NCI-H2171 (cell line): ENCODE measurements at regions not wholly inside any gene's neighbourhood (a gene's known extent, or its start where the extent isn't known, plus 50 kb on each side); places are given as distances from the start of the nearest gene placed in this dataset.
"Not testable (repeated sequence)": the region's sequence is repeated elsewhere in the genome, so short reads cannot be mapped to it uniquely, and the experiment has no call there.

Experiments used
- DNase-seq: peaks from one replicate; lab custom pipeline; 2025; lab: John Stamatoyannopoulos, UW

DNA sequence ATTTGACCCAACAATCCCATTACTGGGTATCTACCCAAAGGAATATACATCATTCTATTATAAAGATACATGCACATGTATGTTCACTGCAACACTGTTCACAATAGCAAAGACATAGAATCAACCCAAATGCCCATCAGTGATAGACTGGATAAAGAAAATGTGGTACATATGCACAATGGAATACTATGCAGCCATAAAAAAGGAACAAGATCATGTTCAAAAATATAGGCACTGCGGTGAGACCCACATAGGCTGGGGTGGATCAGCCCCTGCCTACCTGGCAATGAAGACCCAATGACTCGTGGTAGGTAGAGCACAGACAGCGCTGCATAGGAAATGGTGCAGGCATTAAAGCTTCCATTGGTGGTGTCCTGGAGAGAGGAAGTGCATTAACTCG, 88.6 kb upstream of the NFIL3 start:
- DNase-seq: not testable (repeated sequence)

DNA sequence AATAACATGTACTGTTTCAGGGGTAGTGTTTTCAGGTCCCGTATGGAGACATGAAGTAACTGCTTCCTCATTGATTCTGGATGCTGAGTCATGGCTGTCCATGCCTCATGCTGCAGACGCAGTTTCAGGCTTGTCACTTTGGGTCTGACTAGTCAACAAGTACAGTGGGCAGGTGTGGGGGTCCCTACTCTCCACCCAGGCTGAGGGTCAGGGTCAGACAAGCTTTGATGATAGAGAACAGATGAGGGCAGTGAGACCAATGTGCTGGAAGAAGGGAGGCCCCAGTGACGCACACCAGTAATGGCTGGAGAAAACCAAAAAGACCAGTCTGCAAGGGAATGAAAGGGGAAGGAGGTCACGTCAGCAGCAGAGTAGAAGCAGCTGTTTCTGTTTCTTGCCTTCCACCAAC, 80.0 kb upstream of the NFIL3 start:
- DNase-seq: no peak

DNA sequence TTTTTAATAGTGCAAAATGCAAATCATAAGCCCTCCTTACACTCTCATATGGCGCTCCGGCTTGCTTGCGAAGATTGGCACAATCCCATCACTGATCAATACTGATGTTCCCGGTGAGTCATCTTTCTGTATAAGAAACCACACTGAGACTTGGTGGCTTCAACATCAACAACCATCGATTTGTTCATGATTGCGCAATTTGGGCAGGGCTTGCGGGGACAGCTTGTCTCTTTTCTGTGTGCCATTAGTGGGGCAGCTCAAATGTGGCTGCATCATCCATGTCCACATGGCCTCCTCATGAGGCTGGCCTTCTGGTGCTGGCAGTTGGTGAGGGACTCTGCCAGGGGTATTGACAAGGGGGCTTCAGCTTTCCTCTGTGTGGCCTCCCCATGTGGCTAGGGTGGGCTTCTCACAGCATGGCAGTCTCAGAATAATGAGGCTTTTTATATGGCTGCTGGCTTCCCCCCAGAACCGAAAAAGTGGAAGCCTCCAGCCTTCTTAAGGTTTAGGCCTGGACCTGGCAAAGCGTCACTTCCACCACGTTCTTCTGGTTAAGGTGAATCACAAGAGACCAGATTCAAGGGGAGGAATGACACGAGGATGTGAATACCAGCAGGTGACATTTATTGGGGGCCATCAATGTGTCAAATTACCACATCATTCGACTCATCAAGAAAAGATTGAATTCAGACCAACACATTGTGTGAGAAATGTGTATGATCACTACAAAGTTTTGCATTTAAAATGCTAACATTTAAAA, 79.5 kb upstream of the NFIL3 start:
- no peak for DNase-seq

DNA sequence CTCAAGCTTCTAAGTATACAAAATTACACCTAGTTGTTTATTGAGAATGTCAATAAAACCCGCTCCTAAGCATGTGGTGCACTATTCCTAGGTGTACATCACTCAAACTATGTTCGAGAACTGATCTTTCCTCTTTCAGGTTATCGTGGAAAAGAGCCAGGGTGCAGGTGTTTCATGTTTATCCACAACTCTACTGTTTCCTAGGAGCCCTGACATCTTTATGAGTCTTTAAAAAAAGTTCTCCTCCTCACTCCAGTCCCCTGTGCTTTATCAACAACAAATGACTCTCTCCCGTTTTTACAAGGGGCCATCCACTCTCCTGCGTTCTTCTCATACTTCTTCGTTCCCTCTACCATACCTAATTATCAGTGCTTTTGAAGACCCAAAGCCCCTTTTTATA, 78.8 kb upstream of the NFIL3 start:
- DNase-seq: no peak

DNA sequence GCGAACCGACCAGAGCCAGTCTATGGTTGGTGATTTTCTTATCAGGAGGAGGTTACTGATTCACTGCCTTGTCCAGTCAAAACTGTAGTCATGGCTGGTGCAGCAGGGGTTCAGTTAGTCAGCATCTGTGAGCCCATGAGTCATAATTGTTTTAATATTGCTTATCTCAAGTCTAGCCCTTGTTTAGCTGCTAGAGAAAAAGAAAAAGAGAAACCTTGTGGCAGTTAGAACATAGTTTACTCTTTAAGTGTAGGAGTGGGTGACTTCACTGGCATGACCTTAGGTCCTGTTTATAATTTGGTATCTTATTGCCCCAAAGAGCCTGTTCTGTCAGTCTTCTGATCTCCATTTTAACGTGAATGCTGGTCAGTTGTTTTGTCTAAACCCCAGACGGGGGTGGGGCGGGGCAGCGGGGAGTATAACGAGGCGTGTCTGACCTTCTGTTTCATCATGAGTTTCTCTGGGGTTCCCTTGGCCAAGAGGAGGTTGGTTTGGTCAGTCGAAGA, 76.9 kb upstream of the NFIL3 start:
- DNase-seq: no peak

DNA sequence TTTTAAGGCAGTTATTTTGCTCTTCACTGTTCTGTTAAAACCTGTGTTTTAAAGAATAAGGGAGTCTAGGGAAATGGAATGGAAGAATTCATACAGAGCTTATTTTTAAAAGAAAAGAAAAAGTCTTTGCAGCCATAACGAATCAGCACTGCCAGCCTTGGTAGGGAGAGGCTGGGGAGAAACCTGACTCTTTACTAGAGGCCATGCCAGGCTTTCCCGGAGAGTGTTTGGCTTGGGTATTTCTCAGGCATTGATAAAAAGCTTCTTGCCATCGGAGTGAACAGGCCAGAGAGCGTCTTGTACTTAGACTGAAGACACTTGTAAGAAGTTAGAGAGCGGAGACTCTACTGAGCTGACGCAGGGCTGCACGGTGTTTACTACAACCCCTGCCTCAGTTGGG, 72.7 kb upstream of the NFIL3 start:
- no peak for DNase-seq

DNA sequence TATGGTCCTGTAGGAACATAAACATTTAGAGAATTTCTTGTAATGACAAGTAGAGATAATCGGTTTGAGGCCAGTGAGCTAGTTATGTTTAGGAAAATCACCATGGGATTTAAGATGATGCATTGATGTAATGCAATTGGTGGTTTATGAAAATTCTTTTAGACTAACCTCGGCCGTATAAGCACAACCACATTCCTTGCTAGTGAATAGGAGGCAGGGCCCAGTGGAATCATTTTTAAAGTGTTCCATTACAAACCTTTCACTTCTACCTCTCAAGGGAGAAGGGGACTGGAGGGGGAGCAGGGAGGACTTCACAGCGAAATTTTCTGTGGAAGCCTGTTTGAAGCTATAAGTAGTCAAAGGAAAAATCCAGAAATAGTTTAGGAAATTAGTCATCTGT, 71.8 kb upstream of the NFIL3 start:
- no peak for DNase-seq

DNA sequence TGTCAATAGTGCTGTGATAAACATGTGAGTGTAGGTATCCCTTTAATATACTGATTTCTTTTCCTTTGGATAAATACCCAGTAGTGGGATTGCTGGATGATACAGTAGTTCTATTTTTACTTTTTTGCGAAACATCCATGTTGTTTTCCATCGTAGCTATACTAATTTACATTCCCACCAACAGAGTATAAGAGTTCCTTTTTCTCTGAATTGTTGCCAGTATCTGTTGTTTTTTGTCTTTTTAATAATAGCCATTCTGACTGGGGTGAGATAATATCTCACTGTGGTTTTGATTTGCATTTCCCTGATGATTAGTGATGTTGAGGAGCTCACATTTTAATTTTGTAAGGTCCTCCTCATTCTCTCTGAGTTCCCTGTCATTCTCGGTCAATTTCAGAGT, 71.1 kb upstream of the NFIL3 start:
- DNase-seq: no peak

DNA sequence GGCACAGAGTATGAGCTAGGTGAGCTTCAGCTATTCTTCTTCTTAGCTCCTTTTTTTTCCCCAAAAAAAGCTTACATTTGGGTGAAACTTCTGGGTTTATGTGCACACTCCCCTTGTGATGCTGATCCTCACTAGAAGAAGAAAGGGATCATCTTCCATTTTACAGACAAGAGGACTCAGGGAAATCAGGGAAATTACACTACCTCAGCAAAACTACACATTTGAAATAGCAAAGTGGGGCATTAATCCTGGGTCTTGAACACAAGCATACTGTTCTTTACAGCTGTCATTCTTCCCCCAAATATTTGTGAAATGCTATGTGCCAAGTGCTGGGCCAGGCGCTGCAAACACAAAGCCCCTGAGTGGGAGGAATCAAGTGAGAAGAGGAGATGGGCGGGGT, 68.6 kb upstream of the NFIL3 start:
- no peak for DNase-seq

DNA sequence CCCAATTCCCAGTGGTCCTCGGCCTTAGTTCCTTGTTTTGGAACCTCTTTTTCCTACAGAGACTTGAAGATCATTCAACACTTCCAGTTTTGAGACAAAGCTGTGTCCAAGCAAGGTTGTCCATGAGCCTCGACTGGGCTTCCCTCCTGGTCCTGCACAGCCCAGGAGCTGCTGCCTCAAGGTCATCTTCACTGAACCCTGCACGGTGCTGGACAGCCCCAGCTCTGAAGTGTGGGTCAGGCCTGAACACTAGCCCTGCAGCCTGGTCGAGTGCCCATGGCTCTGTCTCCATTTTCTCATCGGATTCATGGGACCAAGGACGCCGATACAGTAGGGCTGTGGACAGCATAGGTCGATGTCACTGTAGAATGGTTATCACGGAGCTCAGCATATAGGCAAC, 68.0 kb upstream of the NFIL3 start:
- DNase-seq: no peak

DNA sequence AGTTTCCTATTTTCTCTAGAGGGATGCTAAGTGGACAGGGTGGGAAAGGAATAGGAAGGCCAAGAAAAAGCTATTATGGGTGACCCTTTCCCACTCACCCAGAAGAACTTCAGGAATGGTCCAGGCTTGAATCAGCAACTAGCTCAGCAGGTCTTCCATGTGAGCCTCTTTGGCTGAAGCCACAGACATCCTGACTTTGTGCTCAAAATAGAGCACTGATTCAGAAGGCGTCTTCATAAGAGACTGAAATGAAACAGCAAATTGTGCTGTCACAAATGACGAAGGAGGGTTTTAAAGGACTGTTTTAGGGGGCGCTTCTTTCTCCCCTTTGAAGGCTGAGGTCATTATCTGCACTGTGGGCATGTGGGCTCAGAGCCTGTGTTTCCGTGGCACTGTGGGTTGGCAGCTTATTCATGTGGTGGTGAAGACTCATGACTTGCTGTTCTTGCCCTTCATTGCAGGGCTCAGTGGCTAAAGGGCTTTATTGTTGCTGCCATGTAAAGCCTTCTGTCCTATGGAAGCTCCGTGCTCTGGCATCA, 65.8 kb upstream of the NFIL3 start:
- DNase-seq: no peak

DNA sequence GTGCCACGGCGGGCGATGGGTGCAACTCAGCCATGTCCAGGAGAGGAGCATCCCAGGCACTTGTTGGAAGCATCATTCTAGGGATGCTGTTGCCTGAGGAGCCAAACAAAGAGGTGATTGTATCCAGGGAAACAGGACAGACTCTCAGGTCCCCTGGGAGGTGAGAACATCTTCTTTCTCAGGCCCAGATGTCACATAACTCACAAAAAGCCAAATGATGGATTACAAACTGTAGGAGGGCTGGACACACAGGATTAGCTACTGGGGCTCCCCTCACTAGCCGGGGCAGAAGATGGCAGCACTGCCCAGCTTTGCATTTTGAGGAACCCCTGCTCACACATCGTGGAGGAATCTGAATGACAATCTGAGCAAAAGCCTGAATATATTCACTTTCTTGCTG, 64.7 kb upstream of the NFIL3 start:
- DNase-seq: peak; percentile 4

DNA sequence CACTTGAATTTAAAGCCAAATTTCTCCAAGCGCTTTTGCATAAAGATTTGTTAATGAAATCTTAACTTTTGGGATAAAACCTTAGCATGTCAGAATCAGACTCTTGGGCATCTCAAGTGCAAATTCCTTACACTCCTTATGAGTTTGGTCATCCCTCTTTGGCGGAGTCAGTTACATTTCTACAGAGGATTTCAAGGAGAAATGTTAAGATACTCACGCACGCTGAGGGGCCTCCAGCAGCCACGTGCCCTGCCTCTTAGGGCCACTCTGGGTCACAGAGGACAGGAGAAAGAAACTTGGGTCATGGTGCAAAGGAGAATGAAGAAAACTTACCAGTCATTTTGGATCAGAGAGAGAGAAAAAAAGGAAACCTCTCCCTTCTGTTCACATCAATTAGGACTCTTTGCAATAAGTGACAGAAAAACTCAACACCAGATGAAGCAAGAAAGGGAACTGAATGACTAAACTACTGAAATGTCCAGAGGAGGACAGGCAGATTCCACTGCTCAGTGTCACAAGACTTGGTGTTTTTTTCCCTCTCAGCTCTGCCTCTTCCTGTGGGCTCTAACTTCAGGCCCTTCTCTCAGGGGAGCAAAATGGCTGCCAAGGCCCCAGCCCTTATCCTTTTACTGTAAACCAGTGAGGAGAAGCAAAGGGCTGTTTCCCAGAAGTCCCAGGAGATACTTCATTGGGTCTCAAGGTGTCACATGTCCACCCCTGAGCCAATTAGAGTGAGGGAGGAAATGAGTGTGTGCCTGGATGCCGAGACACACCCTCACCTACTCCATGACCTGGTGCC, 63.3 kb upstream of the NFIL3 start:
- no peak for DNase-seq

DNA sequence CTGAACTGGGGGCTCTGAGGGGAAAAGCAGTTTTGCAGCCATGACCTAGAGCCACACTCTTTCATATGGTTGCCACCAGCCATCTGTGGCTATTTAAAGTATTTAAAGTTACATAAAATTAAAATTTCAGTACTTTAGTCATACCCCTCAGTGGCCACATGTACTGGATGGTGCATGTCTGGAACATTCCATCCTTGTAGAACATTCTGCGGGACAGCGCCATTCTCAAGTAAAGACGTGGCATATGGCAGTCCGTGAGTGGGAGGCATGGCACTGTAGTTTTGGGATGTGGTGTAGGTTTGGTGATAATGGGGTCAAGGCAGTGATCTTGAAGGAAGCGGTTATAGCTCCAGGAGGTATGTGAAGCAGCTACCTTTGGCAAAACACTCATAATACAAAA, 61.4 kb upstream of the NFIL3 start:
- no peak for DNase-seq

DNA sequence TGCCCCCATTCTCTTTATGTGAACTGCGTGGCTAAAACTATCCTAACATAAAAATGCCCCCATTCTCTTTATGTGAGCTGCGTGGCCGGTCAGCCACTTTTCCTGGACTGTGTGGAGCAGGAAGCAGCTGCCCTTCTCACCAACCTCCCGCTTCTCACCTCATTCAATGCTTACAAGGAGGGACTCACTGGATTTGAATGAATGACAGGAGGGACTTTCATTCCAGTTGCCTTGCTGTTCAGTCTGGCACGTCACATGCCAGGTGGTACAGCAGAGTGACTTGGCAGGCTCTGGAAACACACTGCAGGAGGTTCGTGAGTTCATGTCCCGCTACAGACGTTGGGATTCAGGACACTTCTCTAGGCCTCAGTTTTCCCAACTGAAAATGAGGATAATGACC, 60.2 kb upstream of the NFIL3 start:
- DNase-seq: no peak

DNA sequence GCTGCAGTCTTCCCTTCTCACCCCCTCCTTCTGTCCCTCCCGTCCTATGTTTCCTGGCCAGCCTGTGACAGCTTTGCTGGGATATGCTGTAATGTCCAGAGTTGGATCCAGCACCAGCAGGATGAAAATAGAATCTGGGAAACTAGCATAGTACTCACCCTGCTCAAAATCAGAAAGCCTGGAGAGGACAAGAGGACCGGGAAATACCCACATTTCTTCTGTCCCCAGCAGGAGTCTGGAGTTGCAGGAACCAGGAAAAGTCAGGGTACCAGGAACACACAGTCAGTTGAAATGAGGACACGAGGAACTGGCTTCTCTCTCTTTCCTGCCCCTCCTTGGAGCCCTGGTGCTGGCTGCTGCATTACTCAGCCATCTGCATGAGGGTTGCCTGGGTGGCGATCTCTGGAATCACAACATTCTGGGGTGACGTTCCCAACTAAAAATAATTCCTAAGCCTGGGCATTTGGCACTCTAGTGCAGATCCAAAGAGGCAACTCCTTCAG, 59.6 kb upstream of the NFIL3 start:
- DNase-seq: no peak

DNA sequence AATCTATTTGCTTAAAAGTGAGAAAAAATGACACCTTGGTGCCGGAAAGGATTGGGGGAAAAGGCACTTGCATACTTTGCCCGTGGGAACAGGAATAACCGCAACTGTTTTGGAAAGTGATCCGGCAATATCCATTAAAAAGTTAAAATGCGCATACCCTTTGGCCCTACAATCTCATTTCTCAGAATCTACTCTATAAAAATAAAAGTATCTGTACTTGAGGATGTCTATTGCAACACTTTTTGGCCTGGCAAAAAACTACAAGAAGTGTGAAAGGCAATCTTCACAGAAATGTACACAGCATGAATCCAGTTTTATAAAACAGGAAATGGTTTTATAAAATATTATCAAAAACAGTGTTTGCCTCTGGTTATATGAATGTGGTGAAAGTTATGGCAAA, 58.3 kb upstream of the NFIL3 start:
- DNase-seq: no peak

DNA sequence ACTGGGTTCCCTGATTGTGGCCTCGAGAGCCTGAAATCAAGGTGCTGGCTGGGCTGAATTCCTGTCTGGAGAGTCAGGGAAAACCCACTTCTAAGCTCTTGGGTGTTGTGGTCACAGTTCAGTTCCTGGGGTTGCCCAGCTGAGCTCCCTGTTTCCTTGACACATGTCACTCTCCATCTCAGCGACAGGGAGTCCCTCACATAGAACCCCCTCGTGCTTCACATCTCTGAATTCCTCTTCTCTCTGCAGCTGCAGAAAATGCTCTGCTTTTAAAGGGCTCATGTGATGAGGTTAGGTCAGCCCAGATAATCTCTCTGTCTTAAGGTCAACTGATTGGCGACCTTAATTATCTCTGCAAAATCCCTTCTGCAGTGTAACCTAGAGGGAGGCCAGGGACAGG, 53.5 kb upstream of the NFIL3 start:
- DNase-seq: no peak

DNA sequence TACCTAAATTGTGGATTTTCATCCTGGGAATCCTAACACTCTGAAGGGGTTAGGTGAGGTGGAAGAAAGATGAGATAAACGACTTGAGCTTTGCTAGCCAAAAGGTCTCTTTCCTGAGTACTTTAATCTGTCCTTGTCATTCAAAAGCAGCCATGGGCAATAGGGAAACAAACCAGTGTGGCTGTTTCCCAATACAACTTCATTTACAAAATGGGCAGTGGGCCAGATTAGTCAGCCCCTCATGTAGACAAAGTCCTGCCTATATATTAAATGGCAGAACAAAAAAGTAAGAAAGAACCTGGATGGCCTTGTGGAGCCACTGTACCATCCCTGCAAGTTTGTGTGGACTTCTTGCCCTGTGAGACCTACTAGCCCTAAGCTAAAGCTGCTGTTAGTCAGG, 51.0 kb upstream of the NFIL3 start:
- DNase-seq: no peak
